Endothelial cell of hepatic sinusoid (primary cell): ENCODE measurements at regions not wholly inside any gene's neighbourhood (a gene's known extent, or its start where the extent isn't known, plus 50 kb on each side); places are given as distances from the start of the nearest gene placed in this dataset.

Source experiments
- in situ Hi-C: cut with HindIII; loops from 2 replicates; pipeline ENCODE4 v1.10.0; 2017; ENCODE audit warnings: low sequenced_read_pairs

GRCh38 chr2:15718103-15718943, 126.7 kb downstream of the DDX1 start:
- in situ Hi-C loops: no loop called here

GRCh38 chr2:15718944-15719323, 127.3 kb downstream of the DDX1 start:
- in situ Hi-C loops: no loop called here

GRCh38 chr2:15719566-15720313, 128.1 kb downstream of the DDX1 start:
- in situ Hi-C loops: no loop called here

GRCh38 chr2:15720561-15721307, 129.1 kb downstream of the DDX1 start:
- in situ Hi-C loops: no loop called here

- in situ Hi-C loops: no loop called here
Observed at GRCh38 chr2:15721411-15722067, 129.9 kb downstream of the DDX1 start.

- in situ Hi-C loops: no loop called here
Observed at GRCh38 chr2:15722980-15723379, 131.3 kb downstream of the DDX1 start.

GRCh38 chr2:15724235-15724634, 132.6 kb downstream of the DDX1 start:
- in situ Hi-C loops: no loop called here

GRCh38 chr2:15725101-15725781, 133.6 kb downstream of the DDX1 start:
- in situ Hi-C loops: no loop called here

- in situ Hi-C loops: no loop called here
Observed at GRCh38 chr2:15725782-15726112, 134.1 kb downstream of the DDX1 start.

- in situ Hi-C loops: no loop called here
Observed at GRCh38 chr2:15726321-15727057, 134.8 kb downstream of the DDX1 start.

GRCh38 chr2:15727396-15728244, 136.0 kb downstream of the DDX1 start:
- in situ Hi-C loops: no loop called here

GRCh38 chr2:15728245-15728938, 136.7 kb downstream of the DDX1 start:
- in situ Hi-C loops: no loop called here

GRCh38 chr2:15729001-15729400, 137.3 kb downstream of the DDX1 start:
- in situ Hi-C loops: no loop called here

- in situ Hi-C loops: no loop called here
Observed at GRCh38 chr2:15729709-15730544, 138.3 kb downstream of the DDX1 start.

- in situ Hi-C loops: no loop called here
Observed at GRCh38 chr2:15730545-15731212, 139.0 kb downstream of the DDX1 start.

GRCh38 chr2:15731213-15731888, 139.7 kb downstream of the DDX1 start:
- in situ Hi-C loops: no loop called here
